ES-I3 (cell line): ENCODE measurements at regions not wholly inside any gene's neighbourhood (a gene's known extent, or its start where the extent isn't known, plus 50 kb on each side); places are given as distances from the start of the nearest gene placed in this dataset.

Experiments used
- H3K36me3 ChIP-seq: 2 replicates; pipeline ENCODE4 v1.6.1; 2013; ENCODE audit warnings: mild to moderate bottlenecking, low read length, control low read depth, moderate library complexity; ENCODE audit not compliant: insufficient read depth
- H3K4me1 ChIP-seq: 2 replicates; pipeline ENCODE4 v1.6.1; 2013; ENCODE audit warnings: mild to moderate bottlenecking, control low read depth, low read length; ENCODE audit not compliant: insufficient read depth
- H3K9ac ChIP-seq: 2 replicates; pipeline ENCODE4 v1.6.1; 2013; ENCODE audit warnings: low read depth, mild to moderate bottlenecking, low read length, moderate library complexity
- H3K9me3 ChIP-seq: 2 replicates; pipeline ENCODE4 v1.6.1; 2013; ENCODE audit warnings: mild to moderate bottlenecking, low read length, moderate library complexity; ENCODE audit not compliant: control insufficient read depth, insufficient read depth

GRCh38 chr5:141769671-141770070 is 87.6 kb upstream of the ARAP3 start:
- Histone ChIP-seq H3K9me3 (no peaks in the 10 kb centered on the region), H3K36me3 (no peaks in the 10 kb centered on the region), H3K9ac (no peak overlapping the region), H3K4me1 (peaks cover 20% of the 10 kb centered on the region)

DNA sequence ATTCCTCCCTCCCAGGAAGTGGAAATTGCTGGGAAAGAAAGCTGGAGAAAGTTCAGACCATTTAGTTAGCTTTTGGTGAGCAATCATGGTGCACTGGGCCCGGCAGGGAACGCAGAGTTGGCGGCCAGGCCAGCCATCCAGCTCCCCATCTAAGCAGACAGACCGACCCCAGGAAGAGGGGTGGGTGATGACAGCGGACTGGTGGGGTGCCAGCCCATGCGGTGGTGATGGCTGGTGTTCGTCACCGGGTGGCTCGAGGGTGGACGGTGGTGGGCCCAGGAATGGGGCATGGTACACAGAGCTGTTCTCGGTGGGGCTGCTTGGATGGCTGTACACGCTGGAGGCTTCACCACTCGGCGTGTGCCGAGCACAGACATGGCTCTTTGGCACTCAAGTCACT is 85.6 kb upstream of the ARAP3 start:
- Histone ChIP-seq H3K36me3 (no peaks in the 10 kb centered on the region), H3K4me1 (peaks cover 15% of the 10 kb centered on the region), H3K9me3 (no peaks in the 10 kb centered on the region), H3K9ac (no peak overlapping the region)

GRCh38 chr5:141765896-141766551 is 84.0 kb upstream of the ARAP3 start:
- H3K9ac ChIP-seq = no peak overlapping the region
- H3K4me1 ChIP-seq = peaks cover 6% of the 10 kb centered on the region
- no peaks in the 10 kb centered on the region for H3K9me3 ChIP-seq
- no peaks in the 10 kb centered on the region for H3K36me3 ChIP-seq

- Histone ChIP-seq H3K9ac (no peak overlapping the region), H3K9me3 (no peaks in the 10 kb centered on the region), H3K4me1 (peaks cover 16% of the 10 kb centered on the region), H3K36me3 (no peaks in the 10 kb centered on the region)
Observed at GRCh38 chr5:141763541-141763940, 81.5 kb upstream of the ARAP3 start.

GRCh38 chr5:141762790-141763368 is 80.8 kb upstream of the ARAP3 start:
- H3K9me3 ChIP-seq = no peaks in the 10 kb centered on the region
- H3K9ac ChIP-seq = no peak overlapping the region
- peaks cover 23% of the 10 kb centered on the region for H3K4me1 ChIP-seq
- no peaks in the 10 kb centered on the region for H3K36me3 ChIP-seq

DNA sequence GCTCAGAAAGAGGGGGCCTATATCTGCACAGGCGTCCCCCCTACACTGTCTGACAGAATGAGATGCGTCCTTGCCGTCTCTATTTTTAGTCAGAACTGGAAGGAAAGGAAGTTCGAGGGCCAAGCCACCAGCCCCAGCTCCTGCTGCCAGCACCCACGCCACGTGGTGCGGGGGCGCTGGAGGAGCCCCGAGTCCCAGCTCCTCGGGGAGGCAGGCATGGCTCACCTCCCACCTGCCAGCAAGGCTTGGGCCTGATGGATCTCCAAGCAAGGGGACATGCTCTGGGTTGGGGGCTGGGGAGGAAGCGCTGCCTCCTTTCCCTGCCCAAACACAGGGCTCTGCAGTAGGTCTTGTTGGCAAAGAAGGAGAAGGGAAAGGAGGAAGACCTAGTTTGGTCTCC is 80.3 kb upstream of the ARAP3 start:
- Histone ChIP-seq H3K9ac (no peak overlapping the region), H3K36me3 (no peaks in the 10 kb centered on the region), H3K4me1 (peaks cover 27% of the 10 kb centered on the region), H3K9me3 (no peaks in the 10 kb centered on the region)

- peaks cover 30% of the 10 kb centered on the region for H3K4me1 ChIP-seq
Observed at GRCh38 chr5:141760753-141761152, 78.7 kb upstream of the ARAP3 start.

DNA sequence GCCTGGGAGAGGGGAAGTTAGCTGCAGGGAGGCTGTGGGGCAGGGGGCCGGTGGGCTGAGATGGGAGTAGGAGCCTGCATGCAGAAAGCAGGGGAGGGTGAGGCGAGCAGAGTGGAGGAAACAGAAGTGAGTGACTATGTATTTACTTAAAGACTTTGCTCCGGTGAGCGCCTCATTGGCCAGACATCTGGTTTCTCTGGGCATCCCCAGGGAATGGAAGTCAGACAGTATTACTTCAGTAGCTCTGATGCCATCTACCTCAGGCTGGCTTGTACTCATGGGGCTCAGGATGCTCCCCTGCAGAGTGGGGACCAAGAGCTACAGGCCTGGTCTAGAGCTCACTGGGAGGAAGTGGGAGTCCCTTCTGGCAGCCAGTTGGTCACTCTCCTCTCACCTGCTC is 78.2 kb upstream of the ARAP3 start:
- Histone ChIP-seq H3K36me3 (no peaks in the 10 kb centered on the region), H3K4me1 (peaks cover 30% of the 10 kb centered on the region), H3K9me3 (no peaks in the 10 kb centered on the region), H3K9ac (no peak overlapping the region)

More at GRCh38 chr5:141760753-141761152, 78.7 kb upstream of the ARAP3 start:
- no peak overlapping the region for H3K9ac ChIP-seq
- no peaks in the 10 kb centered on the region for H3K9me3 ChIP-seq
- H3K36me3 ChIP-seq = no peaks in the 10 kb centered on the region

DNA sequence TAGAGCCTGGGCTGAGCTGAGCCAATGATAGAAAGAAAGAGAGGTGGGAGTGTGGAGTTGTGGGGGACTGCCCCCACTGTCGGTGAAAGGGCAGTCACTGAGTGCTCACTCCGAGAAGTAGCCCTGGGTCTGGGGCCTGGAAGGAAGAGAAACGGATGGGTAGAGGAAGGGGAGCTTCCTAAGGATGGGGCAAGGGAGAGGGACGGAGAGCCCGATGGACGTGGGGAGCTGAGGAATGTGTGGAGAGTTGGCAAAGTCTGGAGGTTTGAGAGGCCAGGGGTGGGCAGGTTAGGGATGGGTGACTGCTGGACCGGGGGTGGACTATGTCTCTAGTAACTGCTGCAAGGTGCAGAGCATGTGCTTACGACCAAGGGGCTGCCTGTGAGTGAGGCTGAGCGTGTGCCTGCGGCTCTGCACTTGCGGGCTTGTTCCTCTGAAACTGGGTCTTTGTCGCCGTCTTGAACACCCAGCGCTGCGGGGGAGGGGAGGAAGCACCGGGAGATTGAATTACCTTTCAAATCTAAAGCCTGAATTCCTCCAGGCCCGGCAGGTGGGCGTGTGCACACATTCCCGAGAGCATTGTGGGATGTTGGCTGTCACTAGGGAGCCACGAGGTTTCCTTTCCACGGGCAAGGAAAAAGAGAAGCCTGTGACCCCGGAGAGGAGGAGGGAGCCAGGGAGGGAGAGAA is 76.4 kb upstream of the ARAP3 start:
- Histone ChIP-seq H3K9ac (peak overlapping the region; percentile 16; the same call in 1 of the 2 replicates), H3K9me3 (no peaks in the 10 kb centered on the region), H3K4me1 (peaks cover 30% of the 10 kb centered on the region), H3K36me3 (no peaks in the 10 kb centered on the region)

- Histone ChIP-seq H3K9me3 (no peaks in the 10 kb centered on the region), H3K4me1 (peaks cover 30% of the 10 kb centered on the region), H3K9ac (no peak overlapping the region), H3K36me3 (no peaks in the 10 kb centered on the region)
Observed at GRCh38 chr5:141757402-141757801, 75.4 kb upstream of the ARAP3 start.

DNA sequence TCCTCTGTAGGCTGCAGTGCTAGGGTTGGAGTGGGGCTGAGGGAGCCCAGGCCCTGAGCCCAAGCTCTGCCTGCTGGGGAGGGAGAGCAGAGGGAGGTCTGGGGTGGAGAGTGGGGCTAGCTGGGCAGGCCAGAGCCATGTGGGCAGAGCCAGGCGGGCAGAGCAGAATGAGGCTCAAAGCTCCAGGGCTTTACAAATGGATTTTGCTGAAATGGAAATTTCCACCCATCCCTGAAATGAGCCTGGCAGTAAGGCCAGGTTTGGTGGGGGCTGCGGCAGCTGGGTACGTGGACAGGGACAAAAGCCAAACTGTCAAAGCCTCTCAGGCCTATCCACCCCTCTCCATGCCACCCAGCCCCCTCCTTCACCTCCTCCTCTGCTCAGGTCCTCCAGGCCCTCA is 74.2 kb upstream of the ARAP3 start:
- Histone ChIP-seq H3K4me1 (peaks cover 29% of the 10 kb centered on the region), H3K9ac (no peak overlapping the region), H3K9me3 (no peaks in the 10 kb centered on the region), H3K36me3 (no peaks in the 10 kb centered on the region)

DNA sequence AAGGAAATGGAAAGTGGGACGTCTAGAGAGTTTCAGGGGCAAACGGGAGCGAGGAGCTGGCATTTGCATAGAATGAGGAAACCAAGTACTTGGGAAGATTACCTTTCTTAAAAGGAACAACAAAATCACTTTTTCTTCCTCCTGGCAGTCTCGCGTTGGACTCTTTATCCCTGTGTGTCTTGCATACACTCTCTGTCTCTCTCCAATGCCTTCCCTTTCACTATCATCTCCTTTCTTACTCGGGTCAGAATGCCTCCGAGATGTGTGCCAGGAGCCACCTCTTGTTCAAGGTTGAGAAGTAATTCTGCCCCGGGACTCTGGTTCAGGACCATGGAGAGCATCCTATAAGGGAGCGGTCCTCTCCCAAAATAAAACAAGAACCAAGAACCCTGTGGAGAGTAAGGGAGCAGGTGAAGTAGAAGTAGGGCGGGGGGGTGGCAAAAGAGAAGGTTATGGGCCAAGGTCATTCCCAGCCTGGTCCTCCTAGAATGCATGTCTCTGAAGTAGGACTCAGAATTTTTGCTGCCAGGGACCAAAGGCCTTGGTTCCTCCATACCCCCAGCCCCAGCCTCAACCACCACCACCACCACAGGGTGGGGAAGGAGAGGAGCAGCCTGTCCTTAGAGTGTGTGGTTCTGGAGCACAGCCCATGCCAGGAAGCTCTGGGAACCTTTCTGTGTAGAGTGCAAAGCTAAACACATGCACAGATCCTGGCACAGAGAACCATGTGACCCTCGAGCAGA is 72.1 kb upstream of the ARAP3 start:
- H3K4me1 ChIP-seq = peaks cover 18% of the 10 kb centered on the region
- H3K9ac ChIP-seq = no peak overlapping the region; the same call in 1 of the 2 replicates
- no peaks in the 10 kb centered on the region for H3K36me3 ChIP-seq
- no peaks in the 10 kb centered on the region for H3K9me3 ChIP-seq

GRCh38 chr5:141753143-141753970 is 71.3 kb upstream of the ARAP3 start:
- no peaks in the 10 kb centered on the region for H3K9me3 ChIP-seq
- peaks cover 12% of the 10 kb centered on the region for H3K4me1 ChIP-seq
- H3K9ac ChIP-seq = no peak overlapping the region; the same call in 1 of the 2 replicates
- no peaks in the 10 kb centered on the region for H3K36me3 ChIP-seq
